GM10248 (cell line): ENCODE measurements at regions not wholly inside any gene's neighbourhood (a gene's known extent, or its start where the extent isn't known, plus 50 kb on each side); places are given as distances from the start of the nearest gene placed in this dataset.
"Not testable (repeated sequence)": the region's sequence is repeated elsewhere in the genome, so short reads cannot be mapped to it uniquely, and the experiment has no call there.

ENCODE experiments used
- CTCF ChIA-PET: fragments of 300-600 bp; sonication (Branson Sonifier 250); formaldehyde crosslinking; extraction: SDS; loops from one replicate; lab custom pipeline; 2021; ENCODE audit warnings: antibody characterized with exemption; lab: Yijun Ruan, JAX
- POLR2A ChIA-PET: fragments of 350-650 bp; sonication (Branson Sonifier 250); formaldehyde crosslinking; extraction: SDS; loops from one replicate; lab custom pipeline; 2020; ENCODE audit warnings: antibody characterized with exemption; lab: Yijun Ruan, JAX
- DNase-seq: peaks from one replicate; pipeline ENCODE4 v3.0.0; 2012; ENCODE audit errors: extremely low spot score
- TF ChIP-seq, protein P1 (sequence below): IDR thresholded peaks from 2 replicates; pipeline ENCODE4 v1.5.1; 2012; ENCODE audit warnings: mild to moderate bottlenecking, low read depth; ENCODE audit errors: extremely low read depth, missing control alignments, control extremely low read depth

DNA sequence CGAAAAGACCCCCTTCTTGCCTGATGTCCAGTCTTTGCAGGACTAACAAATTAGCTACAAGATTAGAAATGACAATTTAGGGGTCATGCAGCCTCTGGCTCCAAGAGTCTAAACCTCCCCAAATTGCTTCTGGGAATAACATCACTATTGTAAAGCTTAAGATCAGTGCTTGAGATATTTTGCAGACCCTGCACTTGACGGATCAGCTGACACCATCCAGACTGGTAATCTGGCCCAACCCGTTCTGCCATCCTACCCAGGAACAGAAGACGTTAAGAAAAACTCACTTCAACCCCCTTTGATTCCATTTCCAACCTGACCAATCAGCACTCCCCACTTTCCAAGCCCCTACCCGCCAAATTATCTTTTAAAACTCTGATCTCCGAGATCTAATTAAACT, 236.7 kb upstream of the KRR1 start:
- DNase-seq, result no peak
- ChIA-PET CTCF (interaction anchor here (1.8 kb wide), 1 partner anchor 107 kb away, joined by 3 read pairs; no protein-coding TSS in a partner anchor), POLR2A (no interaction called here)
- TF ChIP-seq, protein P1, sequence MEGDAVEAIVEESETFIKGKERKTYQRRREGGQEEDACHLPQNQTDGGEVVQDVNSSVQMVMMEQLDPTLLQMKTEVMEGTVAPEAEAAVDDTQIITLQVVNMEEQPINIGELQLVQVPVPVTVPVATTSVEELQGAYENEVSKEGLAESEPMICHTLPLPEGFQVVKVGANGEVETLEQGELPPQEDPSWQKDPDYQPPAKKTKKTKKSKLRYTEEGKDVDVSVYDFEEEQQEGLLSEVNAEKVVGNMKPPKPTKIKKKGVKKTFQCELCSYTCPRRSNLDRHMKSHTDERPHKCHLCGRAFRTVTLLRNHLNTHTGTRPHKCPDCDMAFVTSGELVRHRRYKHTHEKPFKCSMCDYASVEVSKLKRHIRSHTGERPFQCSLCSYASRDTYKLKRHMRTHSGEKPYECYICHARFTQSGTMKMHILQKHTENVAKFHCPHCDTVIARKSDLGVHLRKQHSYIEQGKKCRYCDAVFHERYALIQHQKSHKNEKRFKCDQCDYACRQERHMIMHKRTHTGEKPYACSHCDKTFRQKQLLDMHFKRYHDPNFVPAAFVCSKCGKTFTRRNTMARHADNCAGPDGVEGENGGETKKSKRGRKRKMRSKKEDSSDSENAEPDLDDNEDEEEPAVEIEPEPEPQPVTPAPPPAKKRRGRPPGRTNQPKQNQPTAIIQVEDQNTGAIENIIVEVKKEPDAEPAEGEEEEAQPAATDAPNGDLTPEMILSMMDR, result no peak

DNA sequence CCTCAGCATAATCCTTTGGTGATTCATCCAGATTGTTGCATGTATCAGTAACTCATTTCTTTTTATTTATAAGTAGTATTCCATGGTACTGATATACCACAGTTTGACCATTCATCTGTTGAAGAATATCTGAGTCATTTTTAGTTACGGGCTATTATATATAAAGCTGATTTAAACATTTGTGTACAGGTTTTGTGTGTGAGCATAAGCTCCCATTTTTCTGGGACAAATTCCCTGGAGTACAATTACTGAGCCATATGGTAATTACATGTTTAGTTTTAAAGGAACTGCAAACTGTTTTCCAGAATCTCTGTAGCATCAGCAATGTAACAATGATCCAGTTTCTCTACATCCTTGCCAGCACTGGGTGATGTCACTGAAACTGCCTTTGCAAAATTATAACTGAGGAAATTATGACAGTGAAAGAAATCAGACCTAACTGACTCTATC, 236.2 kb upstream of the KRR1 start:
- ChIA-PET CTCF (interaction anchor here (1.8 kb wide), 1 partner anchor 106 kb away, joined by 3 read pairs; no protein-coding TSS in a partner anchor), POLR2A (no interaction called here)
- no peak for DNase-seq

DNA sequence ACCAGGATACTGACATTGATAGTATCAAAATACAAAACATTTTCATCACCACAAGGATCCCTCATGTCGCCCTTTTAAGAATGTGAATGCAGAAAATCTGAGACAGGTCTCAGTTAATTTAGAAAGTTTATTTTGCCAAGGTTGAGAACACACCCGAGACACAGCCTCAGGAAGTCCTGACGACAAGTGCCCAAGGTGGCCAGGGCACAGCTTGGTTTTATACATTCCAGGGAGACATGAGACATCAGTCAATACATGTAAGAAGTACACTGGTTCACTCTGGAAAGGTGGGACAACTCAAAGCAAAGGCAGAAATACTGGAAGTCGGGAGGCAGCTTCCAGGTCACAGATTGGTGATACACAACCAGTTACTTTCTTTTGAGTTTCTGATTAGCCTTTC, 235.2 kb upstream of the KRR1 start:
- ChIA-PET CTCF (interaction anchor here (1.5 kb wide), 1 partner anchor 9 kb away, joined by 3 read pairs; no protein-coding TSS in a partner anchor), POLR2A (no interaction called here)
- DNase-seq, result no peak
- TF ChIP-seq, protein P1, result no peak

More for the DNA sequence above, 236.2 kb upstream of the KRR1 start:
- TF ChIP-seq, protein P1, result no peak

DNA sequence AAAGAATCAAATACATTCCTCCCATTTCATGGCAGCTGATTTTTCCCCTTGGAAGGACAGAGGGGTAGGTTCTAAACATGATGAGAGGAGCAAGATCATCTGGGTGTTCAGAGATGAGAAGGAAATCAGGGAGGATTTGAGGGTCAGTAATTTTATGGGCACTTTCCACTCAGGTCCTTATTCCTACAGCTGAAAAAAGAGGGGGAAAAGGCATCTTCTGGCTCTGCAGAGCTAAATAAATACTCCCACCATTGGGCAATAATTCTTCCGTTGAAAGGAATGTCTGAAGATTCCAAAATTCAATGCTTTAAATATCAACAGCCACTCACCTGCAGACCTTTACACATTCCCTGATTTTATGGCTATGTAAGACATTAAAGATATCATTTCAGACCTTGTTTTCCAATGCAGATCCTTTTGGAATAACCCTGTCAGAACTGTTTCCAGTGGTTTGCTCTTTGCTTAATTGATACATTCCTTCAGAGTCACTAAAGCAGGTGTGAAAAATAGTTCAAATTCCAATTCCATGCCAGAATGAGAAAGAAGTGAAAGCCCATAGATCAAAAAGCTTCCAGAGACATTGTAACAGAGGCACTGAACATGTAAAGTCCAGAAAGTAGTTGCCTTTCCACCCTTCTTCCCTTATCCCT, 233.3 kb upstream of the KRR1 start:
- CTCF ChIA-PET, result interaction anchor here (1.4 to 2.5 kb wide), 4 partner anchors 10 to 36 kb away, joined by 3 to 7 read pairs (median 6); no protein-coding TSS in a partner anchor
- DNase-seq, result no peak
- TF ChIP-seq, protein P1, result no peak
- POLR2A ChIA-PET, result no interaction called here

DNA sequence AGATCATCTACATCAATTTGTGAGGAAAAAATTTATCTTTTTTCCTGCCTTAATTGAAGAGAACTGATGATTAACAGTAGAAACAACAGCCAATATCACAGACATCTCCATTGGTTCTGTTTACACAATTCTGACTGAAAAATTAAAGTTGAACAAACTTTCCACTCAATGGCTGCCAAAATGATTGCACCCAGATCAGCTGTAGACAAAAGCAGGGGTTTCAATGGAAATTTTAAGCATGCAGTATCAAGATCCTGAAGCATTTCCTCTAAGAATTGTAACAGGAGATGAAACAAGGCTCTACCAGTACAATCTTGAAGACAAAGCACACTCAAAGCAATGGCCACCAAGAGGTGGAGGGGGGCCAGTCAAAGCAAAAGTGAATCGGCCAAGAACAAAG, 231.6 kb upstream of the KRR1 start:
- DNase-seq, result no peak
- ChIA-PET POLR2A (no interaction called here), CTCF (no interaction called here)
- TF ChIP-seq, protein P1, result no peak

DNA sequence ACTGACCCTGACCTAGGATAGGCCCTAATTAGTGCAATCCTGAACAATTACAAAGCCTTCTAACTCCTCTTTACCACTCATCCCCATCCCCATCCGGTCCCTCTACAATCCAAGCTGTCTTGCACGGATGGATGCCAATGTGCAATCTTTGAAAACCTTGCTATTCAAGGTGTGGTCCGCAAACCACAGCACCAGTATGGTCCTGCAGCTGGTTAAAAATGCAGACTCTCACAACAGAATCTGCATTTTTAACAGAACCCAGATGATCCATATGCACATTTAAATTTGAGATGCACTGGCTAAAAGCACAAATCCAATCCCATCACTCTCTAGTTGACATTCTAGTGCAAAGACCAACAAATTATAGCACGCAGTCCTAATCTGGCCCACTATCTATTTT, 230.6 kb upstream of the KRR1 start:
- POLR2A ChIA-PET, result no interaction called here
- CTCF ChIA-PET, result no interaction called here
- TF ChIP-seq, protein P1, result no peak
- DNase-seq, result no peak

DNA sequence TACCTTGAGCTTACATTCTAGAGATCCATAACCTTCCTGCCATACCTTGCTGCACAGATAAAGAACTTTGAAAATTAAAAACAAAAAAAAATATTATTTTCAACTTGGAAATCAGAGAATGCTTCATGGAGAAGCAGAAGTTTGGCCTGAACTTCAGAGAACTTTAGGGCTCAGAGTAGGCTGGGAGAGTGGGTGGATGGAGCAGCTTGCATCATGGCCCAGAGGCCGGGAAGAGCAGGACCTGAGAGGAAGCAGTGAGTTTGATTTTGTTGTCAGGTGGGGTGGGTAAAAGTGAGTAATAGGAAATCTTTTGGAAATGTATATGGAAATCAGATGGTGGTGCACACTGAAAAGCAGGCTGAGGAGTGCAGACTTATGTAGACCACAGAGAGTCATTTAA, 228.5 kb upstream of the KRR1 start:
- ChIA-PET CTCF (interaction anchor here (1.0 kb wide), 1 partner anchor 43 kb away, joined by 3 read pairs; no protein-coding TSS in a partner anchor), POLR2A (no interaction called here)
- no peak for DNase-seq
- TF ChIP-seq, protein P1, result no peak

DNA sequence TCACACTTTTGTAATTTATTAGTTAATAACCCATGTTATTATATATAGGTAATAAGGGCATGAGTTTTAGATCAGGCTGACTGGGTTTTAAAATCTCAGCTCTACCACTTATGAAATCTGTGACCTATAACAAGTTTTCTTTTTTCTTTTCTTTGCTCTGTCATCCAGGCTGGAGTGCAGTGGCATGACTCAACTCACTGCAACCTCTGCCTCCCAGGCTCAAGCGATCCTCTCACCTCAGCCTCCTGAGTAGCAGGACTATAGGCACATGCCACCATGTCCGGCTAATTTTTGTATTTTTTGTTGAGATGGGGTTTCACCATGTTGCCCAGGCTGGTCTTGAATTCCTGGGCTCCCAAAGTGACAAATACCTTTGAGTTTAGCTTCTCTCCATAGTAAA, 227.7 kb upstream of the KRR1 start:
- POLR2A ChIA-PET, DNase-seq: not testable (repeated sequence)
- CTCF ChIA-PET, result interaction anchor here (1.0 to 2.2 kb wide), 3 partner anchors 12 to 146 kb away, joined by 3 to 8 read pairs (median 3); no protein-coding TSS in a partner anchor
